Stomach (tissue), 4 donors: ENCODE measurements at regions not wholly inside any gene's neighbourhood (a gene's known extent, or its start where the extent isn't known, plus 50 kb on each side); places are given as distances from the start of the nearest gene placed in this dataset.

Experiments
- EP300 ChIP-seq: sonication (generic); formaldehyde crosslinking; IDR thresholded peaks from one replicate; pipeline ENCODE4 v1.6.1; 2017; ENCODE audit warnings: antibody characterized with exemption
- POLR2A ChIP-seq, 4 donors: fragments of 450-650 bp; IDR thresholded peaks; one replicate each; pipeline ENCODE4 v1.6.1; 2016; ENCODE audit warnings: antibody characterized with exemption in 4 of 4, control low read depth in 2 of 4, mild to moderate bottlenecking in 1 of 4, moderate library complexity in 1 of 4
- TF ChIP-seq, protein P1 (sequence below), 7 experiments: fragments of 450-650 bp in 4 of 7; fragments of 200-600 bp in 3 of 7; sonication (generic) in 3 of 7; IDR thresholded peaks; one replicate each; pipeline ENCODE4 v1.5.1; 2016 to 2019; ENCODE audit warnings: antibody characterized with exemption in 7 of 7, control low read depth in 2 of 7, mild to moderate bottlenecking in 1 of 7

- TF ChIP-seq, protein P1, sequence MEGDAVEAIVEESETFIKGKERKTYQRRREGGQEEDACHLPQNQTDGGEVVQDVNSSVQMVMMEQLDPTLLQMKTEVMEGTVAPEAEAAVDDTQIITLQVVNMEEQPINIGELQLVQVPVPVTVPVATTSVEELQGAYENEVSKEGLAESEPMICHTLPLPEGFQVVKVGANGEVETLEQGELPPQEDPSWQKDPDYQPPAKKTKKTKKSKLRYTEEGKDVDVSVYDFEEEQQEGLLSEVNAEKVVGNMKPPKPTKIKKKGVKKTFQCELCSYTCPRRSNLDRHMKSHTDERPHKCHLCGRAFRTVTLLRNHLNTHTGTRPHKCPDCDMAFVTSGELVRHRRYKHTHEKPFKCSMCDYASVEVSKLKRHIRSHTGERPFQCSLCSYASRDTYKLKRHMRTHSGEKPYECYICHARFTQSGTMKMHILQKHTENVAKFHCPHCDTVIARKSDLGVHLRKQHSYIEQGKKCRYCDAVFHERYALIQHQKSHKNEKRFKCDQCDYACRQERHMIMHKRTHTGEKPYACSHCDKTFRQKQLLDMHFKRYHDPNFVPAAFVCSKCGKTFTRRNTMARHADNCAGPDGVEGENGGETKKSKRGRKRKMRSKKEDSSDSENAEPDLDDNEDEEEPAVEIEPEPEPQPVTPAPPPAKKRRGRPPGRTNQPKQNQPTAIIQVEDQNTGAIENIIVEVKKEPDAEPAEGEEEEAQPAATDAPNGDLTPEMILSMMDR (IDR thresholded peaks at IDR 0.05) = no peak
- no peak for TF ChIP-seq POLR2A (IDR thresholded peaks at IDR 0.05)
- TF ChIP-seq EP300 = no peak
These were observed 279.6 kb upstream of the PEX5L start for GRCh38 chr3:180316321-180316720.
